HCT116 (cell line): ENCODE measurements at regions not wholly inside any gene's neighbourhood (a gene's known extent, or its start where the extent isn't known, plus 50 kb on each side); places are given as distances from the start of the nearest gene placed in this dataset.

Experiments used
- ATAC-seq: fragments of 200-7000 bp; cut with Tn5 transposase; 2 replicates; pipeline ENCODE4 v1.9.1; 2020; ENCODE audit warnings: mild to moderate bottlenecking, moderate library complexity
- BruUV-seq: library from RNA; stranded (reverse); fragments of 400-500 nt; replicated peaks from 2 replicates; lab custom pipeline; 2021; lab: Mats Ljungman, UMichigan
- CTCF ChIA-PET: fragments of 300-600 bp; sonication (Branson Sonifier 250); formaldehyde crosslinking; loops from one replicate; lab custom pipeline; 2021; ENCODE audit warnings: antibody characterized with exemption; lab: Charles Lee
- POLR2A ChIA-PET: fragments of 300-600, 350-600 bp; sonication (Branson Sonifier 250); formaldehyde crosslinking; loops from one replicate; lab custom pipeline; 2021; ENCODE audit warnings: antibody characterized with exemption; lab: Charles Lee
- RAD21 ChIA-PET, 2 experiments: fragments of 300-600 bp; sonication (Branson Sonifier 250); formaldehyde crosslinking; loops; one replicate each; lab custom pipeline; 2023; ENCODE audit warnings: low total read pairs in 2 of 2; ENCODE audit not compliant: uncharacterized antibody in 2 of 2, unreplicated experiment in 2 of 2, low non-redundant PET in 1 of 2; lab: Charles Lee
- DNase-seq: peaks from one replicate; pipeline ENCODE4 v3.0.0-alpha.2; 2010; ENCODE audit warnings: low read depth, low spot score
- H2AFZ ChIP-seq: fragments of 200-600 bp; shearing (Covaris generic), sonication (generic); 2 replicates; pipeline ENCODE4 v1.6.1; 2017; ENCODE audit warnings: low read depth, mixed run types, mixed read lengths, antibody characterized with exemption, low read length; ENCODE audit not compliant: poor library complexity, severe bottlenecking
- H3K27ac ChIP-seq: 2 replicates; pipeline ENCODE4 v1.5.1; 2012; ENCODE audit warnings: low read depth, low read length
- H3K27me3 ChIP-seq: fragments of 200-600 bp; sonication (generic); 2 replicates; pipeline ENCODE4 v1.6.1; 2016; ENCODE audit warnings: mixed run types, low read length, mixed read lengths; ENCODE audit not compliant: insufficient read depth
- H3K36me3 ChIP-seq, 2 experiments: fragments of 200-500 bp in 1 of 2; fragments of 200-600 bp in 1 of 2; sonication (Bioruptor generic) in 1 of 2; sonication (generic) in 1 of 2; 2 replicates each; pipeline versions ENCODE4 v1.5.1 to v1.6.1; 2014 to 2016; ENCODE audit warnings: low read length in 2 of 2, inconsistent platforms in 1 of 2, mixed read lengths in 1 of 2, mixed run types in 1 of 2; ENCODE audit not compliant: insufficient read depth in 2 of 2, control insufficient read depth in 1 of 2
- H3K4me1 ChIP-seq, 2 experiments: fragments of 200-600 bp in 1 of 2; sonication (generic) in 1 of 2; 2 replicates each; pipeline versions ENCODE4 v1.5.1 to v1.6.1; 2012 to 2017; ENCODE audit warnings: low read length in 2 of 2, inconsistent platforms in 1 of 2, mild to moderate bottlenecking in 1 of 2, mixed read lengths in 1 of 2, mixed run types in 1 of 2, moderate library complexity in 1 of 2; ENCODE audit not compliant: insufficient read depth in 2 of 2, control insufficient read depth in 1 of 2
- H3K4me2 ChIP-seq: fragments of 200-600 bp; sonication (generic); 2 replicates; pipeline ENCODE4 v1.6.1; 2017; ENCODE audit warnings: mixed run types, low read length, mixed read lengths
- H3K4me3 ChIP-seq, 2 experiments: fragments of 200-600 bp in 1 of 2; sonication (generic) in 1 of 2; replicated peaks in 1 of 2; 2 replicates each; pipeline ENCODE4 v1.5.1; 2011 to 2016; ENCODE audit warnings: low read length in 2 of 2, control low read depth in 1 of 2, low read depth in 1 of 2, mild to moderate bottlenecking in 1 of 2, mixed read lengths in 1 of 2, mixed run types in 1 of 2
- H3K79me2 ChIP-seq: fragments of 200-600 bp; sonication (generic); 2 replicates; pipeline ENCODE4 v1.6.1; 2017; ENCODE audit warnings: mild to moderate bottlenecking, mixed run types, low read length, moderate library complexity, mixed read lengths; ENCODE audit not compliant: insufficient read depth
- H3K9ac ChIP-seq: fragments of 200-600 bp; sonication (generic); 2 replicates; pipeline ENCODE4 v1.6.1; 2016; ENCODE audit warnings: low read length, mixed read lengths
- H3K9me2 ChIP-seq: fragments of 200-600 bp; sonication (generic), shearing (Covaris generic); 2 replicates; pipeline ENCODE4 v1.6.1; 2017; ENCODE audit warnings: mixed run types, mild to moderate bottlenecking, moderate library complexity; ENCODE audit not compliant: insufficient read depth
- H3K9me3 ChIP-seq, 2 experiments: fragments of 200-500 bp in 1 of 2; fragments of 200-600 bp in 1 of 2; sonication (Bioruptor generic) in 1 of 2; sonication (generic) in 1 of 2; 2 replicates each; pipeline ENCODE4 v1.6.1; 2014 to 2017; ENCODE audit warnings: low read length in 2 of 2, mixed read lengths in 2 of 2, inconsistent platforms in 1 of 2, low read depth in 1 of 2, mild to moderate bottlenecking in 1 of 2, mixed run types in 1 of 2, moderate library complexity in 1 of 2; ENCODE audit not compliant: control insufficient read depth in 1 of 2, insufficient read depth in 1 of 2
- H4K20me1 ChIP-seq: fragments of 200-600 bp; sonication (generic), shearing (Covaris generic); 2 replicates; pipeline ENCODE4 v1.6.1; 2017; ENCODE audit warnings: mixed run types, mild to moderate bottlenecking, moderate library complexity; ENCODE audit not compliant: insufficient read depth
- CBX3 ChIP-seq: IDR thresholded peaks from 2 replicates; pipeline ENCODE4 v1.6.1; 2012; ENCODE audit warnings: low read depth
- CEBPB ChIP-seq: IDR thresholded peaks from 2 replicates; pipeline ENCODE4 v1.6.1; 2012; ENCODE audit warnings: low read depth
- EGR1 ChIP-seq: IDR thresholded peaks from 2 replicates; pipeline ENCODE4 v1.6.1; 2012; ENCODE audit warnings: low read depth
- ELF1 ChIP-seq: IDR thresholded peaks from 2 replicates; pipeline ENCODE4 v1.6.1; 2012; ENCODE audit warnings: low read depth, borderline replicate concordance
- EZH2 ChIP-seq: fragments of 200-600 bp; sonication (generic); IDR thresholded peaks from 2 replicates; pipeline ENCODE4 v1.6.1; 2017; ENCODE audit warnings: antibody characterized with exemption, mixed run types
- EZH2phosphoT487 ChIP-seq: fragments of 200-600 bp; IDR thresholded peaks from 2 replicates; pipeline ENCODE4 v1.6.1; 2018; ENCODE audit warnings: antibody characterized with exemption, borderline replicate concordance
- FOSL1 ChIP-seq: IDR thresholded peaks from 2 replicates; pipeline ENCODE4 v1.6.1; 2012; ENCODE audit warnings: low read depth
- JUND ChIP-seq: IDR thresholded peaks from 2 replicates; pipeline ENCODE4 v1.6.1; 2012
- MAX ChIP-seq: IDR thresholded peaks from 2 replicates; pipeline ENCODE4 v1.6.1; 2012
- POLR2A ChIP-seq: IDR thresholded peaks from 2 replicates; pipeline ENCODE4 v1.7.0; 2011; ENCODE audit warnings: borderline replicate concordance; ENCODE audit not compliant: insufficient read depth, insufficient read length; ENCODE audit errors: extremely low read depth
- POLR2AphosphoS5 ChIP-seq: IDR thresholded peaks from 2 replicates; pipeline ENCODE4 v1.6.1; 2011; ENCODE audit warnings: mild to moderate bottlenecking, low read depth, low read length, moderate library complexity
- REST ChIP-seq: IDR thresholded peaks from 2 replicates; pipeline ENCODE4 v1.6.1; 2012; ENCODE audit warnings: low read depth
- SIN3A ChIP-seq: IDR thresholded peaks from 2 replicates; pipeline ENCODE4 v1.6.1; 2012; ENCODE audit warnings: low read depth
- SP1 ChIP-seq: IDR thresholded peaks from 2 replicates; pipeline ENCODE4 v1.6.1; 2012; ENCODE audit warnings: low read depth
- SRF ChIP-seq: IDR thresholded peaks from 2 replicates; pipeline ENCODE4 v1.6.1; 2012; ENCODE audit warnings: low read depth
- TCF7L2 ChIP-seq: IDR thresholded peaks from 2 replicates; pipeline ENCODE4 v1.7.0; 2011; ENCODE audit warnings: borderline replicate concordance, inconsistent platforms; ENCODE audit not compliant: insufficient read depth, insufficient read length; ENCODE audit errors: extremely low read depth
- YY1 ChIP-seq: IDR thresholded peaks from 2 replicates; pipeline ENCODE4 v1.6.1; 2011; ENCODE audit warnings: low read length, low read depth, moderate library complexity, mild to moderate bottlenecking; ENCODE audit not compliant: insufficient replicate concordance; ENCODE audit errors: extremely low read depth
- ZNF274 ChIP-seq: fragments of 200-500 bp; sonication (Bioruptor generic); IDR thresholded peaks from 2 replicates; pipeline ENCODE4 v1.6.1; 2014; ENCODE audit warnings: mild to moderate bottlenecking, low read depth, low read length, inconsistent platforms
- intact Hi-C: fragments of 100-400 bp; cut with micrococcal nuclease; formaldehyde crosslinking; loops from 2 replicates; pipeline ENCODE4 v1.10.0; 2022
- TF ChIP-seq, protein P1 (sequence below), 3 experiments: fragments of 200-600 bp in 1 of 3; sonication (generic) in 1 of 3; IDR thresholded peaks in 2 of 3; conservative IDR thresholded peaks in 1 of 3; 2 replicates each; pipeline ENCODE4 v1.5.1; 2012 to 2017; ENCODE audit warnings: low read depth in 2 of 3, low read length in 2 of 3, antibody characterized with exemption in 1 of 3, borderline replicate concordance in 1 of 3, control low read depth in 1 of 3, mild to moderate bottlenecking in 1 of 3, mixed read lengths in 1 of 3, mixed run types in 1 of 3, moderate library complexity in 1 of 3; ENCODE audit not compliant: insufficient read depth in 1 of 3

GRCh38 chr12:90677552-90677951 is 277.4 kb downstream of the CCER1 start (continued):
- TF ChIP-seq REST (no peak), CEBPB (no peak)
- TF ChIP-seq, protein P1, sequence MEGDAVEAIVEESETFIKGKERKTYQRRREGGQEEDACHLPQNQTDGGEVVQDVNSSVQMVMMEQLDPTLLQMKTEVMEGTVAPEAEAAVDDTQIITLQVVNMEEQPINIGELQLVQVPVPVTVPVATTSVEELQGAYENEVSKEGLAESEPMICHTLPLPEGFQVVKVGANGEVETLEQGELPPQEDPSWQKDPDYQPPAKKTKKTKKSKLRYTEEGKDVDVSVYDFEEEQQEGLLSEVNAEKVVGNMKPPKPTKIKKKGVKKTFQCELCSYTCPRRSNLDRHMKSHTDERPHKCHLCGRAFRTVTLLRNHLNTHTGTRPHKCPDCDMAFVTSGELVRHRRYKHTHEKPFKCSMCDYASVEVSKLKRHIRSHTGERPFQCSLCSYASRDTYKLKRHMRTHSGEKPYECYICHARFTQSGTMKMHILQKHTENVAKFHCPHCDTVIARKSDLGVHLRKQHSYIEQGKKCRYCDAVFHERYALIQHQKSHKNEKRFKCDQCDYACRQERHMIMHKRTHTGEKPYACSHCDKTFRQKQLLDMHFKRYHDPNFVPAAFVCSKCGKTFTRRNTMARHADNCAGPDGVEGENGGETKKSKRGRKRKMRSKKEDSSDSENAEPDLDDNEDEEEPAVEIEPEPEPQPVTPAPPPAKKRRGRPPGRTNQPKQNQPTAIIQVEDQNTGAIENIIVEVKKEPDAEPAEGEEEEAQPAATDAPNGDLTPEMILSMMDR (IDR thresholded peaks at IDR 0.05 in 2 of 3, conservative IDR thresholded peaks at IDR 0.05 in 1 of 3; ENCODE audit: borderline replicate concordance in 1 of 3, insufficient read depth in 1 of 3, low read depth in 2 of 3, low read length in 2 of 3), result no peak

- Histone ChIP-seq H3K9ac (no peak overlapping the region), H3K4me3 (no peak overlapping the region), H3K9me2 (no peaks in the 10 kb centered on the region), H4K20me1 (no peaks in the 10 kb centered on the region), H3K27ac (no peak overlapping the region), H3K4me1 (peaks cover 0 to 6% of the 10 kb centered on the region in 2 experiments; a peak in 2 of 4 replicates), H3K27me3 (no peaks in the 10 kb centered on the region), H3K4me2 (no peak overlapping the region), H3K9me3 (no peaks in the 10 kb centered on the region), H2AFZ (no peak overlapping the region), H3K36me3 (no peaks in the 10 kb centered on the region), H3K79me2 (no peaks in the 10 kb centered on the region)
- DNase-seq (no peak), ATAC-seq (no peak)
- CTCF ChIA-PET, result no interaction called here
- RAD21 ChIA-PET, result no interaction called here
- POLR2A ChIA-PET, result no interaction called here
- intact Hi-C loops, result no loop called here
- no TSS peak for BruUV-seq
- TF ChIP-seq ELF1, result no peak
- no peak for TF ChIP-seq POLR2AphosphoS5
- no peak for TF ChIP-seq EGR1
- TF ChIP-seq SIN3A, result no peak
- TF ChIP-seq CBX3, result no peak
- no peak for TF ChIP-seq SP1
- no peak for TF ChIP-seq FOSL1
- TF ChIP-seq, protein P1 (IDR thresholded peaks at IDR 0.05 in 2 of 3, conservative IDR thresholded peaks at IDR 0.05 in 1 of 3; ENCODE audit: borderline replicate concordance in 1 of 3, insufficient read depth in 1 of 3, low read depth in 2 of 3, low read length in 2 of 3), result no peak
- no peak for TF ChIP-seq EZH2
- no peak for TF ChIP-seq TCF7L2
- no peak for TF ChIP-seq MAX
- TF ChIP-seq JUND, result no peak
- TF ChIP-seq EZH2phosphoT487, result no peak
- no peak for TF ChIP-seq POLR2A
- TF ChIP-seq ZNF274, result no peak
- TF ChIP-seq SRF, result no peak
- TF ChIP-seq YY1, result no peak
Measured at GRCh38 chr12:90677055-90677454, 277.9 kb downstream of the CCER1 start.
